ENCODE measurements at regions not wholly inside any gene's neighbourhood (a gene's known extent, or its start where the extent isn't known, plus 50 kb on each side); places are given as distances from the start of the nearest gene placed in this dataset.
"Not testable (repeated sequence)": the region's sequence is repeated elsewhere in the genome, so short reads cannot be mapped to it uniquely, and the experiment has no call there.

DNA sequence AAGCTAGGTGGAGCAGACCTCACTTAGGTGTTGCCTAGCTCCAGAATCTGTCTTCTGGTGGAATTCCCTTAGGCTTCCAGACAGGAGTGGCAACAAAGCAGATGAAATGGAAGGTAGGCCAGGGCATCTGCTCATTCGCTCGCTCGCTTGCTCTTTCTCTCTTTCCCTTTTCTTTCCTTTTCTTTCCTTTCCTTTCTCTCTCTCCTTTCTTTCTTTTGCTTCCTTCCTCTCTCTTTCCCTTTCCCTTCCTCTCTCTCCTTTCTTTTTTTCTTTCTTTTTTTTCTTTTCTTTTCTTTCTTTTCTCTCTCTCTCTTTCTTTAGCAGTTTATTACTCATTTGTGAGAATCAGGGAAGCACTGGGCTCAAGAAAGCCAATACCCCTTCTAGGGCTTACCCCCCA, 56.1 kb upstream of the NBPF19 start:
- H3K36me3 ChIP-seq (ENCODE audit: control insufficient read depth, insufficient read depth, low read length); H3K4me1 ChIP-seq (ENCODE audit: control insufficient read depth, insufficient read depth, low read length); H3K4me3 ChIP-seq (ENCODE audit: low read depth, low read length); H3K9ac ChIP-seq (ENCODE audit: low read length); H3K9me3 ChIP-seq (ENCODE audit: control insufficient read depth, insufficient read depth, low read depth, low read length); H3K27me3 ChIP-seq (ENCODE audit: control insufficient read depth, insufficient read depth, low read length); H3K27ac ChIP-seq (ENCODE audit: low read depth, low read length): not testable (repeated sequence)

DNA sequence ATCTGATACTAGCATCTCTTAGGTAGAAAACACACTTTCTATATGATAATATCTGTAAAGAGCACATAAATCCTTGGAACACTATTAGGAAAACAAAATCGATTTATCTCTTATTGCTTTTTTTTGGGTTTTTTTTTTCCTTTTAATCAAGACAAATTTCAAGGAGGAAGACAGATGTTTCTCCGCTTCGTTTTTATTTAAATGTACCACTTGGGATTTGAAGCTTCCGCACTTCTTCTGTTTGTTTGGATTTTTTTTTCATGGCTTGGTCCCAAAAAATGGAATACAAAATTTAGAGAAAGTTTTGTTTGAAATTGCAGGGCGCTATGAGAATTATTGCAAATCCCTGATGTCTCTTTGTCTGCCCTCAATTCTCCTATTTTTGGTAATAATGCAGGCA, 51.7 kb upstream of the NBPF19 start:
- not testable (repeated sequence) for H3K4me3 ChIP-seq (ENCODE audit: low read depth, low read length); H3K4me1 ChIP-seq (ENCODE audit: control insufficient read depth, insufficient read depth, low read length); H3K27me3 ChIP-seq (ENCODE audit: control insufficient read depth, insufficient read depth, low read length); H3K9ac ChIP-seq (ENCODE audit: low read length); H3K9me3 ChIP-seq (ENCODE audit: control insufficient read depth, insufficient read depth, low read depth, low read length); H3K36me3 ChIP-seq (ENCODE audit: control insufficient read depth, insufficient read depth, low read length); H3K27ac ChIP-seq (ENCODE audit: low read depth, low read length)
